KOPT-K1 (cell line): ENCODE measurements at regions not wholly inside any gene's neighbourhood (a gene's known extent, or its start where the extent isn't known, plus 50 kb on each side); places are given as distances from the start of the nearest gene placed in this dataset.
"Not testable (repeated sequence)": the region's sequence is repeated elsewhere in the genome, so short reads cannot be mapped to it uniquely, and the experiment has no call there.

ENCODE experiments used
- H3K27ac ChIP-seq: fragments of 200-600 bp; sonication (generic); 2 replicates; pipeline ENCODE4 v1.5.1; 2016; ENCODE audit warnings: antibody characterized with exemption, mild to moderate bottlenecking, low read depth, low read length; ENCODE audit not compliant: poor library complexity, severe bottlenecking
- H3K36me3 ChIP-seq: fragments of 200-600 bp; sonication (generic); 2 replicates; pipeline ENCODE4 v1.5.1; 2017; ENCODE audit warnings: antibody characterized with exemption, mild to moderate bottlenecking, low read length, moderate library complexity; ENCODE audit not compliant: insufficient read depth
- H3K9me3 ChIP-seq: fragments of 200-600 bp; sonication (generic); 2 replicates; pipeline ENCODE4 v1.5.1; 2017; ENCODE audit warnings: antibody characterized with exemption, low read length, mild to moderate bottlenecking; ENCODE audit not compliant: insufficient read depth, poor library complexity, severe bottlenecking

- Histone ChIP-seq H3K36me3 (no peaks in the 10 kb centered on the region), H3K27ac (no peak overlapping the region), H3K9me3 (no peaks in the 10 kb centered on the region)
These were observed 278.9 kb downstream of the SEC16B start for GRCh38 chr1:177690996-177691395.

GRCh38 chr1:177687544-177687943 is 282.3 kb downstream of the SEC16B start:
- H3K36me3 ChIP-seq = no peaks in the 10 kb centered on the region
- H3K27ac ChIP-seq = no peak overlapping the region
- H3K9me3 ChIP-seq = no peaks in the 10 kb centered on the region

- Histone ChIP-seq H3K36me3 (no peaks in the 10 kb centered on the region), H3K9me3 (no peaks in the 10 kb centered on the region), H3K27ac (no peak overlapping the region)
These were observed 282.9 kb downstream of the SEC16B start for GRCh38 chr1:177686933-177687332.

GRCh38 chr1:177669161-177669560 is 300.7 kb downstream of the SEC16B start:
- H3K27ac ChIP-seq = no peak overlapping the region
- no peaks in the 10 kb centered on the region for H3K36me3 ChIP-seq
- H3K9me3 ChIP-seq = no peaks in the 10 kb centered on the region

GRCh38 chr1:177665935-177666334 is 303.9 kb downstream of the SEC16B start:
- H3K36me3 ChIP-seq = no peaks in the 10 kb centered on the region
- H3K9me3 ChIP-seq = no peaks in the 10 kb centered on the region
- H3K27ac ChIP-seq = no peak overlapping the region

GRCh38 chr1:177664742-177665141 is 305.1 kb downstream of the SEC16B start:
- not testable (repeated sequence) for H3K27ac ChIP-seq, H3K36me3 ChIP-seq, H3K9me3 ChIP-seq

GRCh38 chr1:177660188-177660587 is 309.7 kb downstream of the SEC16B start:
- Histone ChIP-seq H3K9me3 (no peaks in the 10 kb centered on the region), H3K27ac (no peak overlapping the region), H3K36me3 (no peaks in the 10 kb centered on the region)

GRCh38 chr1:177659281-177659680 is 310.6 kb downstream of the SEC16B start:
- Histone ChIP-seq H3K27ac (no peak overlapping the region), H3K9me3 (no peaks in the 10 kb centered on the region), H3K36me3 (no peaks in the 10 kb centered on the region)

- Histone ChIP-seq H3K36me3 (no peaks in the 10 kb centered on the region), H3K9me3 (no peaks in the 10 kb centered on the region), H3K27ac (no peak overlapping the region)
These were observed 313.3 kb downstream of the SEC16B start for GRCh38 chr1:177656598-177656997.

GRCh38 chr1:177650947-177651346 is 318.9 kb downstream of the SEC16B start:
- Histone ChIP-seq H3K27ac (no peak overlapping the region), H3K9me3 (no peaks in the 10 kb centered on the region), H3K36me3 (no peaks in the 10 kb centered on the region)

GRCh38 chr1:177648731-177649265 is 321.1 kb downstream of the SEC16B start:
- Histone ChIP-seq H3K9me3 (no peaks in the 10 kb centered on the region), H3K36me3 (no peaks in the 10 kb centered on the region), H3K27ac (no peak overlapping the region)

- no peaks in the 10 kb centered on the region for H3K9me3 ChIP-seq
- H3K27ac ChIP-seq = no peak overlapping the region
- no peaks in the 10 kb centered on the region for H3K36me3 ChIP-seq
These were observed 321.7 kb downstream of the SEC16B start for GRCh38 chr1:177648138-177648537.

- H3K9me3 ChIP-seq = no peaks in the 10 kb centered on the region
- no peaks in the 10 kb centered on the region for H3K36me3 ChIP-seq
- H3K27ac ChIP-seq = no peak overlapping the region
These were observed 322.8 kb downstream of the SEC16B start for GRCh38 chr1:177646757-177647730.

GRCh38 chr1:177645491-177646190 is 324.2 kb downstream of the SEC16B start:
- Histone ChIP-seq H3K36me3 (no peaks in the 10 kb centered on the region), H3K9me3 (no peaks in the 10 kb centered on the region), H3K27ac (no peak overlapping the region)

GRCh38 chr1:177640687-177641086 is 329.2 kb downstream of the SEC16B start:
- H3K27ac ChIP-seq = no peak overlapping the region
- no peaks in the 10 kb centered on the region for H3K36me3 ChIP-seq
- H3K9me3 ChIP-seq = no peaks in the 10 kb centered on the region
